ENCODE measurements at regions not wholly inside any gene's neighbourhood (a gene's known extent, or its start where the extent isn't known, plus 50 kb on each side); places are given as distances from the start of the nearest gene placed in this dataset.
A peak's percentile ranks its signal among the peaks of the same experiment; 100 is the strongest.
"Not testable (repeated sequence)": the region's sequence is repeated elsewhere in the genome, so short reads cannot be mapped to it uniquely, and the experiment has no call there.

GRCh38 chr9:39674437-39675210 is 319.2 kb downstream of the SPATA31A1 start:
- DNase-seq, result not testable (repeated sequence)

GRCh38 chr9:39675211-39675553 is 319.7 kb downstream of the SPATA31A1 start:
- not testable (repeated sequence) for DNase-seq

- not testable (repeated sequence) for DNase-seq
Measured at GRCh38 chr9:39678534-39679263, 323.2 kb downstream of the SPATA31A1 start.

GRCh38 chr9:39680694-39681401 is 325.4 kb downstream of the SPATA31A1 start:
- not testable (repeated sequence) for DNase-seq

- not testable (repeated sequence) for DNase-seq
Measured at GRCh38 chr9:39728862-39729261, 373.4 kb downstream of the SPATA31A1 start.

GRCh38 chr9:39744898-39745297 is 389.4 kb downstream of the SPATA31A1 start:
- not testable (repeated sequence) for DNase-seq

GRCh38 chr9:39775570-39775969 is 420.1 kb downstream of the SPATA31A1 start:
- not testable (repeated sequence) for DNase-seq

- DNase-seq, result peak; percentile 34
Measured at GRCh38 chr9:39791356-39791755, 435.9 kb downstream of the SPATA31A1 start.

GRCh38 chr9:39797935-39798334 is 442.5 kb downstream of the SPATA31A1 start:
- not testable (repeated sequence) for DNase-seq

- DNase-seq, result not testable (repeated sequence)
Measured at GRCh38 chr9:39799252-39799651, 443.8 kb downstream of the SPATA31A1 start.

- DNase-seq, result not testable (repeated sequence)
Measured at GRCh38 chr9:39802561-39802960, 447.1 kb downstream of the SPATA31A1 start.

- peak; percentile 71 for DNase-seq
Measured at GRCh38 chr9:39809401-39810226, 454.1 kb downstream of the SPATA31A1 start.

- not testable (repeated sequence) for DNase-seq
Measured at GRCh38 chr9:39810401-39810800, 454.9 kb downstream of the SPATA31A1 start.

GRCh38 chr9:39811615-39812014 is 456.1 kb downstream of the SPATA31A1 start:
- not testable (repeated sequence) for DNase-seq

- DNase-seq, result not testable (repeated sequence)
Measured at GRCh38 chr9:39828457-39828856, 473.0 kb downstream of the SPATA31A1 start.
